GM12875 (cell line): ENCODE measurements at regions not wholly inside any gene's neighbourhood (a gene's known extent, or its start where the extent isn't known, plus 50 kb on each side); places are given as distances from the start of the nearest gene placed in this dataset.

Experiments used
- H3K4me3 ChIP-seq: one replicate; pipeline ENCODE4 v1.5.1; 2011; ENCODE audit warnings: low read depth, low read length, control low read depth
- TF ChIP-seq, protein P1 (sequence below): IDR thresholded peaks from 2 replicates; pipeline ENCODE4 v1.5.1; 2011; ENCODE audit warnings: low read depth, mild to moderate bottlenecking, control low read depth, inconsistent platforms, low read length, moderate library complexity, borderline replicate concordance; ENCODE audit not compliant: insufficient read depth

DNA sequence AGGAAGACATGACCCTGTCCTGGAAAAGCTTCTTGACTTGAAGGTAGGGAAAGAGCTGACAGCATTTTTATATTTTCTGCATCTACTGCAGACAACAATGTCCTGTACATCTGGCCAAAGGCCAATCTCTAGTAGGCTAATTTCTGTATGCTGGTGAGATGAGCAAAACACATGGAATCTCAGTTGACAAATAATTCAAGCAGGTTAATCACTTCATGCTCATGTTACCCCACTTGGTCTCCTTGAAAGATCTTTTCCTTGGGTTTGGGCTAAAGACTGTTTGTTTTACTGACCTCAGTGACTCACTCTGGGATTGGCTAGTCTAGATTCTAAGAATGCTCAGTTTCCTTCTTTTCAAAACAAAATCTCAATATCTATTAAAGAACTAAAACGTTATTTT lies 298.8 kb downstream of the LMO7 start:
- H3K4me3 ChIP-seq = no peak overlapping the region
- TF ChIP-seq, protein P1, sequence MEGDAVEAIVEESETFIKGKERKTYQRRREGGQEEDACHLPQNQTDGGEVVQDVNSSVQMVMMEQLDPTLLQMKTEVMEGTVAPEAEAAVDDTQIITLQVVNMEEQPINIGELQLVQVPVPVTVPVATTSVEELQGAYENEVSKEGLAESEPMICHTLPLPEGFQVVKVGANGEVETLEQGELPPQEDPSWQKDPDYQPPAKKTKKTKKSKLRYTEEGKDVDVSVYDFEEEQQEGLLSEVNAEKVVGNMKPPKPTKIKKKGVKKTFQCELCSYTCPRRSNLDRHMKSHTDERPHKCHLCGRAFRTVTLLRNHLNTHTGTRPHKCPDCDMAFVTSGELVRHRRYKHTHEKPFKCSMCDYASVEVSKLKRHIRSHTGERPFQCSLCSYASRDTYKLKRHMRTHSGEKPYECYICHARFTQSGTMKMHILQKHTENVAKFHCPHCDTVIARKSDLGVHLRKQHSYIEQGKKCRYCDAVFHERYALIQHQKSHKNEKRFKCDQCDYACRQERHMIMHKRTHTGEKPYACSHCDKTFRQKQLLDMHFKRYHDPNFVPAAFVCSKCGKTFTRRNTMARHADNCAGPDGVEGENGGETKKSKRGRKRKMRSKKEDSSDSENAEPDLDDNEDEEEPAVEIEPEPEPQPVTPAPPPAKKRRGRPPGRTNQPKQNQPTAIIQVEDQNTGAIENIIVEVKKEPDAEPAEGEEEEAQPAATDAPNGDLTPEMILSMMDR = no peak

DNA sequence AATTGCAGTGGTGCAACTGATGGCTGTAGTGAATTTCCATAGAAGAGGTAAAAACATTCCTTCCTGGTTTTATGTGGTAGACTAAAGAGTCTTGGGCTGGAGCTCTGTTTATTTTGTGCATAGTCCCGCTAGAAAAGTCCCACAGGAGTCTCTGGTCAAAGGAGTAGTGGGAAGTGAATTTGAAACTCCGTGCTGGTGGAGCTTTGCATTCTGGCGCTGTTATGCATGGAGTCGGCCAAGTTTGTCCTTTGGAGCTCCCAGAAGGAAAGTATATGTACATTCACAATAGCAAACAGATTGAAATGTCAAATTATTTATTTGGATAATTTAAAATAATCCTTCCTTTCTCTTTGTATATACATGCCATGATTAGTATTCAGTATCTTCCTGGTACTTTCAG lies 296.5 kb downstream of the LMO7 start:
- TF ChIP-seq, protein P1 = no peak
- H3K4me3 ChIP-seq = no peak overlapping the region

DNA sequence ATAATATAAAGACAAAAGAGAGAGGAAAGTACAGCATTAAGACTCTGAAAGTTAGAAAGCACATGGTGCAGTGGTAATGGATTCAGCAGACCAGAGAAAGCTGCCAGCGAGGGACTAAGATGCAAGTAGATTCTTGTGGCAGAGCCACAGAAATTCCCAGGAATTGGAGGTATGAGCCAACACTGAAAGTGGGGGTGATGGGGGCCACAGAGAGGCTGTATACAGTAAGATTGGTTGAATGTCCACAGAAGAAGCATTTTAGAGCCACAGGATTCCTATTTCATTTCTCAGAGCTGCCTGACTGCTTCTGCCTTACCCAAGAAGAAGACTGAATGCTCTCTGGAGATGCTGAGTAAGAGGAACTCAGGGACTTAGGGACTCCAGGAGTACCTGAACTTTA lies 295.0 kb downstream of the LMO7 start:
- no peak overlapping the region for H3K4me3 ChIP-seq
- TF ChIP-seq, protein P1 = no peak

DNA sequence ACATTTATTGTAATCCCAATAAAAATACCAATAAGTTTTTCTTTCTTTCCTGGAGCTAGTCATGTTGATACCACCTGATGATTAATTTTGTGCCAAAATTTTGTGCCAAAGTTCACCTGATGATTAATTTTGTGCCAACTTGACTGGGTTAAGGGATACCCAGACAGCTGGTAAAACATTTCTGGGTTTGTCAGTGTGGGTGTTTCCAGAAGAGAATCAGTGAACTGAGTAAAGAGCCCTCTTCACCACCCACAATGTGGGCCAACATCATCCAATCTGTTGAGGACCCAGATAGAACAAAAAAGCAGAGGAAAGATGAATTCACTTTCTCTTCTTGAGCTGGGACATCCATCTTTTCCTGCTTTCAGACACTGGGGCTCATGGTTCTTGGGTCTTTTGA lies 292.9 kb downstream of the LMO7 start:
- no peak overlapping the region for H3K4me3 ChIP-seq
- TF ChIP-seq, protein P1 = no peak

DNA sequence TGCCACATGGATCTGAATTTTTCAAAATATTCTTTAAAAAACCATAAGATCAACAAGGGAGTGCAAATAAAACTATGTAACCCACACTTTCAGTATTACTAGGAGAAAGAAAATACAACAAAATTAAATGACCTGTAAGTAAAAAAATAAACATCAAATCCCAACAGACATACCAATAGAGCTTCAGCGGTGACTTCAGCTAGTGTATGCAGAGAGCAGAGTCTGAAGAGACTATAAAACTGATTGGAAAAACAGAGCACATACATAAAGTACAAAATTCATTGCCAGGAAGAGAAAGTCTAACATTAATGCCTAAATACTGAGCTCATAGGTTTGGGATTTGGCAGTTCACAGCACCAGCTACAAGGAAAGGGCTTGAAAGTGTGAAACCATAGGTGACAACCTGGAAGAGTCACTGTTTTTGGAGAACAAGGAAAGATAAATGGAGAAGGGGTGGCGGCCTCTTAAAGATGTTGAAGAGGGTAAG lies 291.1 kb downstream of the LMO7 start:
- TF ChIP-seq, protein P1 = no peak
- H3K4me3 ChIP-seq = no peak overlapping the region

DNA sequence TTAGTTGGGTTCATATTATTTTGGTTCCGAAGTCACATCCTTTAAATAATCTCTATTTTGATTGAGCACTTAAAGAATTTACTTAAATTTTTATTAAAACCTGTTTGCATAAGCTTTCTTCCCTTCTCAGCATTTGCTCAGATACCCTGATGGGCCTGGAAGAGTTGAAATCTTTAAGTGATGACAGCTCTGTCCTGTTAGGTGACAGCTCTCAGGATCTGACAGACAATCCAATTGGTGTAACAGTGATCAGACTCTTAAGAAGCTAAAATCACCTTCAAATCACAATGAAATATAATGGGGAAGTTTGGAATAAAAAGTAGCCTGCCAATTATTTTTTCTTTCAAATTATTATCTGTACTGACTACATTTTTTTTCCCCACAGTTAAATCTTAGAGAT lies 284.4 kb downstream of the LMO7 start:
- no peak overlapping the region for H3K4me3 ChIP-seq
- TF ChIP-seq, protein P1 = no peak

DNA sequence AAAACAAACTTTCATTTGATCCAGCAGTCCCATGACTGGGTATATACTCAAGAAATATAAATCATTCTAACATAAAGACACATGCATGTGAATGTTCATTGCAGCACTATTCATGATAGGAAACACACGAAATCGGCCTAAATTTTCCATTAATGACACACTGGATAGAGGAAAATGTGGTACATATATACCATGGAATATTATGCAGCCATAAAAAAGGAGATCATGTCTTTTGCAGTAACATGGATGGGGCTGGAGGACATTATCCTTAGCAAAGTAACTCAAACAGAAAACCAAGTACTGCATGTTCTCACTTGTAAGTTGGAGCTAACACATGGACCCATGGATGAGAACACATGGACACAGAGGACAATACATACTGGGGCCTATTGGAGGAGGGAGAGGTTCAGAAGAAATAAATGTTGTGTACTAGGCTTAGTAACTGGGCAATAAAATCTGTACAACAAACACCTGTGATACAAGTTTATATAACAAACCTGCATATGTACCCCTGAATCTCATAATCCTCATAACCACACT lies 283.6 kb downstream of the LMO7 start:
- H3K4me3 ChIP-seq = no peak overlapping the region
- TF ChIP-seq, protein P1 = no peak
